Astrocyte (in vitro differentiated cells and primary cell): ENCODE measurements at regions not wholly inside any gene's neighbourhood (a gene's known extent, or its start where the extent isn't known, plus 50 kb on each side); places are given as distances from the start of the nearest gene placed in this dataset.

ENCODE experiments used
- EZH2 ChIP-seq: IDR thresholded peaks from 2 replicates; pipeline ENCODE4 v1.6.1; 2012; ENCODE audit warnings: mild to moderate bottlenecking, low read length, inconsistent platforms; ENCODE audit not compliant: insufficient read depth
- TF ChIP-seq, protein P1 (sequence below): IDR thresholded peaks from 2 replicates; pipeline ENCODE4 v1.5.1; 2011; ENCODE audit warnings: low read depth, mild to moderate bottlenecking, inconsistent platforms, low read length, moderate library complexity; ENCODE audit not compliant: insufficient read depth

DNA sequence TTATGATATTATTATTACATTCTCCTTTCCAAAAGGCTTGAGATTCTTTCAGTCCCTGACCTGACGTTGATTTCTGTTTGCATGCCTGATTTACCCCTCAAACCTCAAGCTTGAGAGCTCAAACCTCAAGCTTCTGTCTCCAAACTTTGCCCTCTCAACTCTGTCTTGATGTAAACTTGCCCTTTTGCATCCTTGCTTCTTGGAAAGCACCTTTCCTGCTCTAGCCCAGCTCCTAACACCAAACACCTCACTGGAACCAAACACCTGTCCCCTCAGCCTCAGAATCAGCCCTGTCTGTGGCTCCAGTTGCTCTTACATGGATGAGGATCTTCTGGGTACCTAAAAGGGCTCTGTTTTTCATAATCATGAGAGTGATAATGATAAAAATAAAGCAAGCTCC lies 109.2 kb downstream of the GP2 start:
- TF ChIP-seq, protein P1, sequence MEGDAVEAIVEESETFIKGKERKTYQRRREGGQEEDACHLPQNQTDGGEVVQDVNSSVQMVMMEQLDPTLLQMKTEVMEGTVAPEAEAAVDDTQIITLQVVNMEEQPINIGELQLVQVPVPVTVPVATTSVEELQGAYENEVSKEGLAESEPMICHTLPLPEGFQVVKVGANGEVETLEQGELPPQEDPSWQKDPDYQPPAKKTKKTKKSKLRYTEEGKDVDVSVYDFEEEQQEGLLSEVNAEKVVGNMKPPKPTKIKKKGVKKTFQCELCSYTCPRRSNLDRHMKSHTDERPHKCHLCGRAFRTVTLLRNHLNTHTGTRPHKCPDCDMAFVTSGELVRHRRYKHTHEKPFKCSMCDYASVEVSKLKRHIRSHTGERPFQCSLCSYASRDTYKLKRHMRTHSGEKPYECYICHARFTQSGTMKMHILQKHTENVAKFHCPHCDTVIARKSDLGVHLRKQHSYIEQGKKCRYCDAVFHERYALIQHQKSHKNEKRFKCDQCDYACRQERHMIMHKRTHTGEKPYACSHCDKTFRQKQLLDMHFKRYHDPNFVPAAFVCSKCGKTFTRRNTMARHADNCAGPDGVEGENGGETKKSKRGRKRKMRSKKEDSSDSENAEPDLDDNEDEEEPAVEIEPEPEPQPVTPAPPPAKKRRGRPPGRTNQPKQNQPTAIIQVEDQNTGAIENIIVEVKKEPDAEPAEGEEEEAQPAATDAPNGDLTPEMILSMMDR = no peak
- no peak for TF ChIP-seq EZH2
